Upper lobe of left lung (tissue), 4 donors: ENCODE measurements at regions not wholly inside any gene's neighbourhood (a gene's known extent, or its start where the extent isn't known, plus 50 kb on each side); places are given as distances from the start of the nearest gene placed in this dataset.

Experiments
- EP300 ChIP-seq, 4 donors: sonication (generic); formaldehyde crosslinking; IDR thresholded peaks; one replicate each; pipeline ENCODE4 v1.5.1; 2017; ENCODE audit warnings: antibody characterized with exemption in 4 of 4, control low read depth in 2 of 4
- POLR2A ChIP-seq, 4 donors: fragments of 450-650 bp; IDR thresholded peaks; one replicate each; pipeline ENCODE4 v1.5.1; 2016 to 2017; ENCODE audit warnings: antibody characterized with exemption in 4 of 4, mild to moderate bottlenecking in 2 of 4
- POLR2AphosphoS5 ChIP-seq, 2 donors: sonication (generic); formaldehyde crosslinking; IDR thresholded peaks; one replicate each; pipeline ENCODE4 v1.5.1; 2017; ENCODE audit warnings: antibody characterized with exemption in 2 of 2
- TF ChIP-seq, protein P1 (sequence below), 6 experiments: fragments of 450-650 bp in 4 of 6; fragments of 200-600 bp in 2 of 6; sonication (generic) in 2 of 6; IDR thresholded peaks; one replicate each; pipeline ENCODE4 v1.5.1; 2016 to 2019; ENCODE audit warnings: antibody characterized with exemption in 6 of 6

DNA sequence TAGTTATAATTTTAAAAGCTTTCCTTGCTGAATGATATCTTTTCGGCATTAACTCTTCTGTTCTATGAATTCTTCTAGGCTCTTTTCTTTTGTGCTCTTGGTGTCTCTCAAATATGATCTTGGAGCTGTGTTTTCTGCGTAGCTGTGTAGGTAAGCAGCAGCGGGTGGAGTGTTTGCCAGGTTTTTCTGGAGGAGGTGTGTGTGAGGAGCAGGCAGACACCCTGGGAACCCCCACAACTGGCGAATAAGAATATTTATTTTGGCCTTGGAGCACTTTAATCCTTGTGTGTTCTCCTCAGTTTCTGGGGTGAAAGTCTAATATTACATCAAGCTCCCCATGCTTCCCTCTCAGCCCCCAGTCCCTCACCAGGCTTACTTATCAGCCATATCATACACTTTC lies 232.0 kb upstream of the FANCL start:
- no peak for TF ChIP-seq POLR2A (IDR thresholded peaks at IDR 0.05)
- TF ChIP-seq, protein P1, sequence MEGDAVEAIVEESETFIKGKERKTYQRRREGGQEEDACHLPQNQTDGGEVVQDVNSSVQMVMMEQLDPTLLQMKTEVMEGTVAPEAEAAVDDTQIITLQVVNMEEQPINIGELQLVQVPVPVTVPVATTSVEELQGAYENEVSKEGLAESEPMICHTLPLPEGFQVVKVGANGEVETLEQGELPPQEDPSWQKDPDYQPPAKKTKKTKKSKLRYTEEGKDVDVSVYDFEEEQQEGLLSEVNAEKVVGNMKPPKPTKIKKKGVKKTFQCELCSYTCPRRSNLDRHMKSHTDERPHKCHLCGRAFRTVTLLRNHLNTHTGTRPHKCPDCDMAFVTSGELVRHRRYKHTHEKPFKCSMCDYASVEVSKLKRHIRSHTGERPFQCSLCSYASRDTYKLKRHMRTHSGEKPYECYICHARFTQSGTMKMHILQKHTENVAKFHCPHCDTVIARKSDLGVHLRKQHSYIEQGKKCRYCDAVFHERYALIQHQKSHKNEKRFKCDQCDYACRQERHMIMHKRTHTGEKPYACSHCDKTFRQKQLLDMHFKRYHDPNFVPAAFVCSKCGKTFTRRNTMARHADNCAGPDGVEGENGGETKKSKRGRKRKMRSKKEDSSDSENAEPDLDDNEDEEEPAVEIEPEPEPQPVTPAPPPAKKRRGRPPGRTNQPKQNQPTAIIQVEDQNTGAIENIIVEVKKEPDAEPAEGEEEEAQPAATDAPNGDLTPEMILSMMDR (IDR thresholded peaks at IDR 0.05): no peak
- TF ChIP-seq POLR2AphosphoS5 (IDR thresholded peaks at IDR 0.05): no peak
- TF ChIP-seq EP300 (IDR thresholded peaks at IDR 0.05): no peak
